ENCODE measurements at regions not wholly inside any gene's neighbourhood (a gene's known extent, or its start where the extent isn't known, plus 50 kb on each side); places are given as distances from the start of the nearest gene placed in this dataset.

GRCh38 chr11:42975180-42975529 is 336.6 kb upstream of the API5 start:
- no peak for TF ChIP-seq HBP1 (CRISPR knock-in tag; IDR thresholded peaks at IDR 0.05; ENCODE audit: low read depth)
- TF ChIP-seq CBX5 (CRISPR knock-in tag; IDR thresholded peaks at IDR 0.05; ENCODE audit: borderline replicate concordance), result no peak
- TF ChIP-seq DDIT3 (CRISPR knock-in tag; IDR thresholded peaks at IDR 0.05), result no peak
- no peak for TF ChIP-seq STAT5B (CRISPR knock-in tag; IDR thresholded peaks at IDR 0.05)
